ENCODE measurements at regions not wholly inside any gene's neighbourhood (a gene's known extent, or its start where the extent isn't known, plus 50 kb on each side); places are given as distances from the start of the nearest gene placed in this dataset.

DNA sequence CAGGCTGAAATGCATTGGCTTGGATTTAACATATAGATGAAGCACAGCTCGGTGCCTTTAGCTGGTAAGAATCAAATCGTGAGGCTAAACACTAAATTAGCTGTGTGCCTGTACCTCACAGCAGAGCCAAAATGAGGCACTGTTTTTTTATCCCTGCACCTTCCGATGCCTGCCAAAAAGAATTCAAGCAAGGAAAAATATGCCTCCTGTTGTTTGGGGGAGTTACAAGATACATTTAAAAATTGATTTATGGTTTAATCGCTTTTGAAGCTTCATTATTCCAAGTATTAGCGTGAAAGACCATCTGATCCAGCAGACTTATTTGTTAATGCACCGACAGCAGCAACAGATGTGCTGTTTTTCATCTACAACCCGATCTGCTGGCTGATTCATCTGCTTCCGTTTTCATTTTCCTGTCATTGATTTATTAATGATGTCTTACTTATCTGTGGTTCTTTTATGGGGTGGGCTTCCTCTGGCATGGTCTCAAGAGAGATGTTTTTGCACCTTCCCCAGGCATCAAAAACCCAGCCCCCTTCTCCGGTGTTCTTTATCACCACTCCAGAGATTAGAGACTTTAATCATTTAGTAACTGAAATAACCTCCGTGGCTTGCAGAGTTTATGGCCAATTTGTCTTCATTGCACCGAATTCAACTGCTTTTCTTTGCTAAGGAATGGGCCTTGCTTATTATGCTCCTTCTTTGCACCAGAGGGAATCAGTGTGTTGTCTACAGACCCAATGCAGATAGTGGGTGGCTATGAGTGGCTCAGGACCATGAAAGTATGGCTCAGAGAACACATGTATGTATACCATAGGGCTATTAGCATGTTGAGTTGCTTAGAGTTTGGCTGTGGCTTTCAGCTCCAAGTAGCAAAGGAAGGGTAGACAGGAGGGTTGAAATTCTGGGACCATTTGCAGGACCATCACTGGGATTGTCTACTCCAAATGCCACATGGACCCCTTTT is 166.8 kb upstream of the TMEM260 start:
- no peak for DNase-seq (ENCODE audit: low spot score)

DNA sequence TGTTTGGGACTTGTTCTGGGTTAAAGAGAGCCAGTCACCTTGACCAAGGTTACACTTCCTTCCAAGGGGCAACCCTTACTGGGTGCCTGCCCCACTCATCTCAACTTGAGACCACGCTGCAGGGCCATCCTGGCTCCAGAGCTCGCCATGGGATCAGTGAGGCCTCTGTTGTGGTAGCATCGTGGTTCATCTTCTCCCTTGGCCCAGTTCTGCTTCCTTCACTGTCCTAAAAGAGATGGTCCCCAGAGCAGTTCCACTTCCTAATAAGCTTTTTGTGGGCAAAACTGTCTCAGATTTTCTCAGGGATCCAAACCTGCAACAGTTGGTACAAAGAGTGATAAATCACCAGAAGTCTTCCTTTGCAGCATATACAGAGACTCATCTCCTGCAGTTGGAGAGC is 165.9 kb upstream of the TMEM260 start:
- Mint-ChIP-seq H3K36me3 (ENCODE audit: low read depth) (peaks cover 6% of the 10 kb centered on the region), H3K4me3 (ENCODE audit: unreplicated experiment) (no peak overlapping the region), H3K27ac (ENCODE audit: unreplicated experiment) (no peak overlapping the region), H3K9me3 (ENCODE audit: low read depth) (peaks cover 22% of the 10 kb centered on the region), H3K4me1 (ENCODE audit: low read depth) (no peaks in the 10 kb centered on the region), H3K27me3 (ENCODE audit: low read depth) (peaks cover 10% of the 10 kb centered on the region)
- no peak for DNase-seq (ENCODE audit: low spot score)
- TF ChIP-seq, protein P1, sequence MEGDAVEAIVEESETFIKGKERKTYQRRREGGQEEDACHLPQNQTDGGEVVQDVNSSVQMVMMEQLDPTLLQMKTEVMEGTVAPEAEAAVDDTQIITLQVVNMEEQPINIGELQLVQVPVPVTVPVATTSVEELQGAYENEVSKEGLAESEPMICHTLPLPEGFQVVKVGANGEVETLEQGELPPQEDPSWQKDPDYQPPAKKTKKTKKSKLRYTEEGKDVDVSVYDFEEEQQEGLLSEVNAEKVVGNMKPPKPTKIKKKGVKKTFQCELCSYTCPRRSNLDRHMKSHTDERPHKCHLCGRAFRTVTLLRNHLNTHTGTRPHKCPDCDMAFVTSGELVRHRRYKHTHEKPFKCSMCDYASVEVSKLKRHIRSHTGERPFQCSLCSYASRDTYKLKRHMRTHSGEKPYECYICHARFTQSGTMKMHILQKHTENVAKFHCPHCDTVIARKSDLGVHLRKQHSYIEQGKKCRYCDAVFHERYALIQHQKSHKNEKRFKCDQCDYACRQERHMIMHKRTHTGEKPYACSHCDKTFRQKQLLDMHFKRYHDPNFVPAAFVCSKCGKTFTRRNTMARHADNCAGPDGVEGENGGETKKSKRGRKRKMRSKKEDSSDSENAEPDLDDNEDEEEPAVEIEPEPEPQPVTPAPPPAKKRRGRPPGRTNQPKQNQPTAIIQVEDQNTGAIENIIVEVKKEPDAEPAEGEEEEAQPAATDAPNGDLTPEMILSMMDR (IDR thresholded peaks at IDR 0.05), result no peak

More for the DNA sequence above, 166.8 kb upstream of the TMEM260 start:
- TF ChIP-seq, protein P1 (IDR thresholded peaks at IDR 0.05), result no peak
- no peak overlapping the region for H3K27ac Mint-ChIP-seq (ENCODE audit: unreplicated experiment)
- peaks cover 10% of the 10 kb centered on the region for H3K27me3 Mint-ChIP-seq (ENCODE audit: low read depth)
- no peak overlapping the region for H3K4me3 Mint-ChIP-seq (ENCODE audit: unreplicated experiment)
- peaks cover 6% of the 10 kb centered on the region for H3K36me3 Mint-ChIP-seq (ENCODE audit: low read depth)
- H3K4me1 Mint-ChIP-seq (ENCODE audit: low read depth), result no peaks in the 10 kb centered on the region
- peaks cover 30% of the 10 kb centered on the region for H3K9me3 Mint-ChIP-seq (ENCODE audit: low read depth)

DNA sequence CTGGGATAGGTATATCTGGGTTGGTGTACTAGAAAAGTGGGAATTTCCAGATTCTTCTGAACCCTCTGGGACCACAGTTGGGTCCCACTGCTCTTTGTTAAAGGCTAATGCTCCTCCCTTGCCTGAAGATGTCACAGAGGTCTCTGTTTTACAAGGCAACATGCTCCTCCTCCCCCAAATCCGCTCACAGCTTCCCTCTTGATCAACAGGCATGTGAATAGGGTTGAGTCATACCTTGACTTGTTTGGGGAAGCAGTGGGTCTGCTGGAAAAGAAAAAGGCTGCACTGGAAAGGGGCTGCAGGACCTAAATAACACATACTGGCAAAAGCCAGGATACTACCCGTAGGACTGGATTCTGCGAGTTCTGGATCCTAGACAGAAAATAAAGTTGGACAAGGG is 165.4 kb upstream of the TMEM260 start:
- TF ChIP-seq, protein P1 (IDR thresholded peaks at IDR 0.05), result no peak
- Mint-ChIP-seq H3K4me1 (ENCODE audit: low read depth) (no peaks in the 10 kb centered on the region), H3K4me3 (ENCODE audit: unreplicated experiment) (no peak overlapping the region), H3K27me3 (ENCODE audit: low read depth) (peaks cover 10% of the 10 kb centered on the region), H3K9me3 (ENCODE audit: low read depth) (peaks cover 17% of the 10 kb centered on the region), H3K27ac (ENCODE audit: unreplicated experiment) (no peak overlapping the region), H3K36me3 (ENCODE audit: low read depth) (peaks cover 3% of the 10 kb centered on the region)
- no peak for DNase-seq (ENCODE audit: low spot score)

DNA sequence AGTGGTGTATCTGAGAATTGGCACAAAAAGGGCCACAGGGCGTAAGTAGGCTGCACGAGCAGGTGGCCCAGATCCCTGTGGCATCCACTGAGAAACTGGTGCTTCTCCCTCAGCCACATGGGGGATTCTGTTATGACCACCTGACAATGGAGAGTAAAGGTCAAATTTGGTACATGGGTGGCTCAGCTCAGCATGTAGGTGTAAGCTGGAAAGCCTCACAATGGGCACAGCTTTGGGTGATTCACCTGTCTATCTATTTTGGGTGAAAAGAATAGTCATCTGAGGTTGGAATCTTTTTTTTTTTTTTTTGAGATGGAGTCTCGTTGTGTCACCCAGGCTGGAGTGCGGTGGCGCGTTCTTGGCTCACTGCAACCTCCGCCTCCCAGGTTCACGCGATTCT is 163.4 kb upstream of the TMEM260 start:
- peaks cover 12% of the 10 kb centered on the region for H3K27me3 Mint-ChIP-seq (ENCODE audit: low read depth)
- H3K4me3 Mint-ChIP-seq (ENCODE audit: unreplicated experiment), result no peak overlapping the region
- TF ChIP-seq, protein P1 (IDR thresholded peaks at IDR 0.05), result no peak
- DNase-seq (ENCODE audit: low spot score), result no peak
- no peaks in the 10 kb centered on the region for H3K36me3 Mint-ChIP-seq (ENCODE audit: low read depth)
- H3K27ac Mint-ChIP-seq (ENCODE audit: unreplicated experiment), result no peak overlapping the region
- peaks cover 2% of the 10 kb centered on the region for H3K9me3 Mint-ChIP-seq (ENCODE audit: low read depth)
- H3K4me1 Mint-ChIP-seq (ENCODE audit: low read depth), result no peaks in the 10 kb centered on the region

DNA sequence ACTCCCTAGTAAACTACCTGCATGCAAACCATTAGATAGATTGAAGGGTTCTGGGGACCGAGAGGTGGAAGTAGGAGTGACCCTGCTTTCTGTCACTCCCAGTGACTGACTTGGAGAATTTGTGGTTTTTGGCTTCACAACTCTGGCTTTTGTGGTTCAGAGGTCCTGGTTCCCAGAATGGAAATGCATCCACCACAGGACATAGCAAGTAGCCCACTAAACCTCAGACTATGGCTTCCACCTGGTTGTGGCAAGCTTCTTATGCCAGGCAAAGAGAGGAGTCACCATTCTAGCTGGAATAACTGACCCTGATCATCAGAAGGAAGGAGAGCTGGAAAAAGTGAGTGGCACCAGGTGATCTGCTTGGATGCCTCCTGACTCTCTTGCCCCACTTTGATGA is 162.4 kb upstream of the TMEM260 start:
- no peak for DNase-seq (ENCODE audit: low spot score)
- TF ChIP-seq, protein P1 (IDR thresholded peaks at IDR 0.05), result no peak
- peaks cover 12% of the 10 kb centered on the region for H3K27me3 Mint-ChIP-seq (ENCODE audit: low read depth)

More for the DNA sequence above, 162.4 kb upstream of the TMEM260 start:
- peaks cover 4% of the 10 kb centered on the region for H3K9me3 Mint-ChIP-seq (ENCODE audit: low read depth)
- H3K4me1 Mint-ChIP-seq (ENCODE audit: low read depth), result no peaks in the 10 kb centered on the region
- H3K36me3 Mint-ChIP-seq (ENCODE audit: low read depth), result no peaks in the 10 kb centered on the region
- no peak overlapping the region for H3K27ac Mint-ChIP-seq (ENCODE audit: unreplicated experiment)
- no peak overlapping the region for H3K4me3 Mint-ChIP-seq (ENCODE audit: unreplicated experiment)
